IMR-90 (cell line): ENCODE measurements at regions not wholly inside any gene's neighbourhood (a gene's known extent, or its start where the extent isn't known, plus 50 kb on each side); places are given as distances from the start of the nearest gene placed in this dataset.

Experiments used
- ATAC-seq: fragments of 200-7000 bp; cut with Tn5 transposase; 2 replicates; pipeline ENCODE4 v1.9.1; 2020; ENCODE audit warnings: low read depth, mild to moderate bottlenecking, moderate library complexity
- BruUV-seq: library from RNA; stranded (reverse); fragments of 400-500 nt; replicated peaks from 2 replicates; lab custom pipeline; 2021; lab: Mats Ljungman, UMichigan
- CTCF ChIA-PET: fragments of 300-600 bp; formaldehyde crosslinking; extraction: SDS; loops from one replicate; lab custom pipeline; 2021; ENCODE audit warnings: antibody characterized with exemption; lab: Yijun Ruan, JAX
- POLR2A ChIA-PET: fragments of 300-600 bp; sonication (Branson Sonifier 250); formaldehyde crosslinking; loops from one replicate; lab custom pipeline; 2022; ENCODE audit warnings: antibody characterized with exemption; ENCODE audit not compliant: unreplicated experiment; lab: Charles Lee
- DNase-seq: peaks from one replicate; pipeline ENCODE4 v3.0.0; 2013
- H2AFZ ChIP-seq: replicated peaks from 2 replicates; pipeline ENCODE3; 2013; ENCODE audit warnings: low read length, mild to moderate bottlenecking; ENCODE audit not compliant: poor library complexity
- H2AK5ac ChIP-seq: 2 replicates; pipeline ENCODE4 v1.6.1; 2013; ENCODE audit warnings: low read depth, low read length, inconsistent platforms
- H2AK9ac ChIP-seq: replicated peaks from 2 replicates; pipeline ENCODE3; 2013; ENCODE audit warnings: mild to moderate bottlenecking, low read depth, low read length, moderate library complexity; ENCODE audit not compliant: poor library complexity
- H2BK120ac ChIP-seq: 2 replicates; pipeline ENCODE4 v1.6.1; 2013; ENCODE audit warnings: low read depth, low read length, inconsistent platforms
- H2BK15ac ChIP-seq: 3 replicates; pipeline ENCODE4 v1.6.1; 2013; ENCODE audit warnings: low read depth, low read length, inconsistent platforms
- H2BK20ac ChIP-seq: 2 replicates; pipeline ENCODE4 v1.6.1; 2013; ENCODE audit warnings: low read depth, mild to moderate bottlenecking, inconsistent platforms, low read length, moderate library complexity
- H2BK5ac ChIP-seq: 2 replicates; pipeline ENCODE4 v1.6.1; 2013; ENCODE audit warnings: mild to moderate bottlenecking, low read depth, low read length, inconsistent platforms; ENCODE audit not compliant: poor library complexity, severe bottlenecking
- H3K14ac ChIP-seq: replicated peaks from 2 replicates; pipeline ENCODE4 v1.6.1; 2013; ENCODE audit warnings: low read depth, low read length, inconsistent platforms
- H3K18ac ChIP-seq: 2 replicates; pipeline ENCODE4 v1.6.1; 2013; ENCODE audit warnings: low read depth, low read length, control low read depth
- H3K23ac ChIP-seq: 2 replicates; pipeline ENCODE4 v1.6.1; 2013; ENCODE audit warnings: low read depth, low read length, inconsistent platforms
- H3K27ac ChIP-seq: 2 replicates; pipeline ENCODE4 v1.5.1; 2013; ENCODE audit warnings: mild to moderate bottlenecking, control low read depth, low read length; ENCODE audit not compliant: insufficient read depth
- H3K27me3 ChIP-seq: 2 replicates; pipeline ENCODE4 v1.6.1; 2013; ENCODE audit warnings: low read length; ENCODE audit not compliant: control insufficient read depth, insufficient read depth
- H3K36me3 ChIP-seq: 2 replicates; pipeline ENCODE4 v1.6.1; 2013; ENCODE audit warnings: low read length, mixed read lengths; ENCODE audit not compliant: control insufficient read depth, insufficient read depth
- H3K4ac ChIP-seq: 2 replicates; pipeline ENCODE4 v1.6.1; 2013; ENCODE audit warnings: low read depth, low read length, inconsistent platforms
- H3K4me1 ChIP-seq: 2 replicates; pipeline ENCODE4 v1.6.1; 2013; ENCODE audit warnings: low read length, mixed read lengths; ENCODE audit not compliant: control insufficient read depth, insufficient read depth
- H3K4me2 ChIP-seq: 2 replicates; pipeline ENCODE4 v1.6.1; 2013; ENCODE audit warnings: low read depth, mild to moderate bottlenecking, control low read depth, low read length, moderate library complexity
- H3K4me3 ChIP-seq: 2 replicates; pipeline ENCODE4 v1.5.1; 2013; ENCODE audit warnings: low read depth, mild to moderate bottlenecking, control low read depth, low read length, moderate library complexity; ENCODE audit not compliant: insufficient read depth
- H3K56ac ChIP-seq: 2 replicates; pipeline ENCODE4 v1.6.1; 2013; ENCODE audit warnings: low read length, inconsistent platforms; ENCODE audit not compliant: insufficient read depth; ENCODE audit errors: extremely low read depth
- H3K79me1 ChIP-seq, 2 experiments: 2 replicates each; pipeline ENCODE4 v1.6.1; 2013; ENCODE audit warnings: low read length in 2 of 2, inconsistent platforms in 1 of 2, low read depth in 1 of 2
- H3K9ac ChIP-seq: 2 replicates; pipeline ENCODE4 v1.6.1; 2013; ENCODE audit warnings: low read depth, low read length, control low read depth
- H3K9me1 ChIP-seq: 2 replicates; pipeline ENCODE4 v1.6.1; 2013; ENCODE audit warnings: low read length, inconsistent platforms; ENCODE audit not compliant: insufficient read depth
- H3K9me3 ChIP-seq: 2 replicates; pipeline ENCODE4 v1.6.1; 2013; ENCODE audit warnings: low read length; ENCODE audit not compliant: control insufficient read depth, insufficient read depth
- H4K20me1 ChIP-seq: 2 replicates; pipeline ENCODE4 v1.6.1; 2013; ENCODE audit warnings: low read length, inconsistent platforms; ENCODE audit not compliant: insufficient read depth
- H4K5ac ChIP-seq: 2 replicates; pipeline ENCODE4 v1.6.1; 2013; ENCODE audit warnings: mild to moderate bottlenecking, low read depth, low read length, control low read depth
- H4K8ac ChIP-seq, 2 experiments: 2 replicates each; pipeline ENCODE4 v1.6.1; 2013; ENCODE audit warnings: low read depth in 2 of 2, low read length in 2 of 2, control low read depth in 1 of 2, inconsistent platforms in 1 of 2
- H4K91ac ChIP-seq: 2 replicates; pipeline ENCODE4 v1.6.1; 2013; ENCODE audit warnings: low read depth, low read length, inconsistent platforms; ENCODE audit not compliant: insufficient read depth
- BHLHE40 ChIP-seq: fragments of 150-350 bp; IDR thresholded peaks from 2 replicates; pipeline ENCODE4 v1.6.1; 2016; ENCODE audit warnings: mild to moderate bottlenecking, low read depth, low read length
- CEBPB ChIP-seq: IDR thresholded peaks from 2 replicates; pipeline ENCODE4 v1.6.1; 2012; ENCODE audit warnings: low read depth, low read length, improper control_type of control experiment
- CHD1 ChIP-seq: IDR thresholded peaks from 2 replicates; pipeline ENCODE4 v1.6.1; 2012; ENCODE audit warnings: low read depth, low read length, improper control_type of control experiment
- CTCF ChIP-seq: conservative IDR thresholded peaks from 2 replicates; pipeline ENCODE4 v1.5.1; 2012; ENCODE audit warnings: mild to moderate bottlenecking, low read depth, low read length, improper control_type of control experiment
- ELK1 ChIP-seq: fragments of 150-350 bp; IDR thresholded peaks from 2 replicates; pipeline ENCODE4 v1.6.1; 2016; ENCODE audit warnings: low read depth, mild to moderate bottlenecking, low read length, moderate library complexity, borderline replicate concordance
- FOS ChIP-seq: fragments of 150-350 bp; IDR thresholded peaks from 2 replicates; pipeline ENCODE4 v1.6.1; 2016; ENCODE audit warnings: low read depth, low read length
- MAFK ChIP-seq: IDR thresholded peaks from 2 replicates; pipeline ENCODE4 v1.6.1; 2012; ENCODE audit warnings: low read depth, low read length, improper control_type of control experiment
- MAZ ChIP-seq: IDR thresholded peaks from 2 replicates; pipeline ENCODE4 v1.6.1; 2012; ENCODE audit warnings: low read depth, mild to moderate bottlenecking, low read length, improper control_type of control experiment, moderate library complexity, borderline replicate concordance
- MXI1 ChIP-seq: IDR thresholded peaks from 2 replicates; pipeline ENCODE4 v1.6.1; 2012; ENCODE audit warnings: low read depth, mild to moderate bottlenecking, low read length, moderate library complexity, borderline replicate concordance
- NFE2L2 ChIP-seq: fragments of 150-350 bp; IDR thresholded peaks from 2 replicates; pipeline ENCODE4 v1.6.1; 2016; ENCODE audit warnings: low read depth, mild to moderate bottlenecking, low read length
- POLR2A ChIP-seq: IDR thresholded peaks from 2 replicates; pipeline ENCODE4 v1.6.1; 2012; ENCODE audit warnings: mild to moderate bottlenecking, low read depth, low read length
- RAD21 ChIP-seq: IDR thresholded peaks from 2 replicates; pipeline ENCODE4 v1.6.1; 2012; ENCODE audit warnings: low read length, improper control_type of control experiment
- RCOR1 ChIP-seq: IDR thresholded peaks from 2 replicates; pipeline ENCODE4 v1.6.1; 2012; ENCODE audit warnings: mild to moderate bottlenecking, low read length, improper control_type of control experiment; ENCODE audit not compliant: insufficient replicate concordance
- RFX5 ChIP-seq: IDR thresholded peaks from 2 replicates; pipeline ENCODE4 v1.8.0; 2012; ENCODE audit warnings: low read depth, mild to moderate bottlenecking, low read length, moderate library complexity
- SMC3 ChIP-seq: fragments of 150-350 bp; IDR thresholded peaks from 2 replicates; pipeline ENCODE4 v1.6.1; 2016; ENCODE audit warnings: low read depth, mild to moderate bottlenecking, antibody characterized with exemption, low read length, moderate library complexity
- USF2 ChIP-seq: fragments of 150-350 bp; IDR thresholded peaks from 2 replicates; pipeline ENCODE4 v1.6.1; 2017; ENCODE audit warnings: mild to moderate bottlenecking, antibody characterized with exemption, low read length, low read depth
- WGBS, 2 experiments: methylation state at CpG; one replicate each; pipeline versions ENCODE4 v1.1.5 to v1.1.7; 2013; ENCODE audit warnings: missing lambda C conversion rate in 2 of 2; ENCODE audit not compliant: insufficient read length in 1 of 2; ENCODE audit errors: extremely low coverage in 2 of 2; 5-methylcytosine and 5-hydroxymethylcytosine counted together
- dilution Hi-C: fragments of 300-500 bp; cut with HindIII; formaldehyde crosslinking; loops from one replicate; pipeline ENCODE4 v1.14.3; 2018; ENCODE audit warnings: low sequenced_read_pairs; ENCODE audit not compliant: unreplicated experiment
- in situ Hi-C: fragments of 300-500 bp; cut with MboI; formaldehyde crosslinking; loops from 3 replicates; pipeline ENCODE4 v1.14.3; 2019; ENCODE audit warnings: low sequenced_read_pairs, inconsistent platforms, mixed read lengths
- intact Hi-C: fragments of 100-400 bp; cut with micrococcal nuclease; formaldehyde crosslinking; loops from 2 replicates; pipeline ENCODE4 v1.10.0; 2022

GRCh38 chr20:48395816-48396546 is 431.8 kb downstream of the PREX1 start:
- in situ Hi-C loops (no loop called here), dilution Hi-C loops (no loop called here), intact Hi-C loops (no loop called here)
- Histone ChIP-seq H2BK15ac (no peak overlapping the region), H2AFZ (no peak overlapping the region), H4K20me1 (no peaks in the 10 kb centered on the region), H3K4me3 (no peak overlapping the region), H4K91ac (no peak overlapping the region), H3K36me3 (no peaks in the 10 kb centered on the region), H3K18ac (no peak overlapping the region), H3K79me1 (no peaks in the 10 kb centered on the region), H3K9ac (no peak overlapping the region), H2BK5ac (no peak overlapping the region), H3K14ac (no peak overlapping the region), H3K27ac (no peak overlapping the region), H2BK120ac (no peak overlapping the region), H2AK5ac (no peak overlapping the region), H4K8ac (no peak overlapping the region), H3K4me1 (no peaks in the 10 kb centered on the region; the same call in 1 of the 2 replicates), H2AK9ac (no peak overlapping the region), H3K4me2 (no peak overlapping the region), H4K5ac (no peak overlapping the region), H3K4ac (no peak overlapping the region), H2BK20ac (no peak overlapping the region), H3K9me1 (no peaks in the 10 kb centered on the region), H3K9me3 (no peaks in the 10 kb centered on the region), H3K23ac (no peak overlapping the region), H3K27me3 (peaks cover 21% of the 10 kb centered on the region), H3K56ac (no peak overlapping the region)
- no TSS peak for BruUV-seq
- no peak for TF ChIP-seq RAD21
- TF ChIP-seq NFE2L2, result no peak
- no peak for TF ChIP-seq MXI1
- no peak for TF ChIP-seq FOS
- TF ChIP-seq USF2, result no peak
- TF ChIP-seq POLR2A, result no peak
- TF ChIP-seq CEBPB, result no peak
- no peak for TF ChIP-seq CHD1
- no peak for TF ChIP-seq BHLHE40
- no peak for TF ChIP-seq RFX5
- TF ChIP-seq CTCF, result no peak
- TF ChIP-seq MAZ, result no peak
- no peak for TF ChIP-seq MAFK
- TF ChIP-seq SMC3, result no peak
- TF ChIP-seq ELK1, result no peak
- no peak for TF ChIP-seq RCOR1
- ATAC-seq (no peak), DNase-seq (no peak)
- POLR2A ChIA-PET, result no interaction called here
- WGBS, 2 experiments, result 83% methylated on average over 2 of the region's 9 CpGs; no CpG with 5 or more reads in 1 of the 2 experiments
- CTCF ChIA-PET, result no interaction called here
